ENCODE measurements at regions not wholly inside any gene's neighbourhood (a gene's known extent, or its start where the extent isn't known, plus 50 kb on each side); places are given as distances from the start of the nearest gene placed in this dataset.
"Not testable (repeated sequence)": the region's sequence is repeated elsewhere in the genome, so short reads cannot be mapped to it uniquely, and the experiment has no call there.

- peak; percentile 1 for DNase-seq
These were observed 108.8 kb upstream of the CENPE start for GRCh38 chr4:103306870-103307375.

GRCh38 chr4:103305355-103305754, 107.2 kb upstream of the CENPE start:
- DNase-seq, result no peak

- DNase-seq, result no peak
These were observed 104.9 kb upstream of the CENPE start for GRCh38 chr4:103303011-103303410.

- DNase-seq, result no peak
These were observed 94.8 kb upstream of the CENPE start for GRCh38 chr4:103292959-103293358.

- DNase-seq, result no peak
These were observed 94.2 kb upstream of the CENPE start for GRCh38 chr4:103292373-103292772.

- DNase-seq, result no peak
These were observed 91.0 kb upstream of the CENPE start for GRCh38 chr4:103289186-103289585.

GRCh38 chr4:103272174-103272573, 74.0 kb upstream of the CENPE start:
- no peak for DNase-seq

GRCh38 chr4:103268746-103269145, 70.6 kb upstream of the CENPE start:
- no peak for DNase-seq

- DNase-seq, result no peak
These were observed 66.8 kb upstream of the CENPE start for GRCh38 chr4:103264905-103265304.

- not testable (repeated sequence) for DNase-seq
These were observed 57.9 kb upstream of the CENPE start for GRCh38 chr4:103256068-103256467.
